IPS-18a (cell line): ENCODE measurements at regions not wholly inside any gene's neighbourhood (a gene's known extent, or its start where the extent isn't known, plus 50 kb on each side); places are given as distances from the start of the nearest gene placed in this dataset.

Experiments
- H3K27ac ChIP-seq: one replicate; pipeline ENCODE4 v1.5.1; 2013; ENCODE audit warnings: low read length
- H3K27me3 ChIP-seq: one replicate; pipeline ENCODE4 v1.6.1; 2013; ENCODE audit warnings: mild to moderate bottlenecking, low read length; ENCODE audit not compliant: control insufficient read depth, insufficient read depth
- H3K36me3 ChIP-seq: one replicate; pipeline ENCODE4 v1.6.1; 2013; ENCODE audit warnings: low read depth, low read length; ENCODE audit not compliant: control insufficient read depth
- H3K4me1 ChIP-seq: one replicate; pipeline ENCODE4 v1.6.1; 2013; ENCODE audit warnings: low read depth, low read length; ENCODE audit not compliant: control insufficient read depth
- H3K4me3 ChIP-seq: one replicate; pipeline ENCODE4 v1.5.1; 2013; ENCODE audit warnings: low read length
- H3K9ac ChIP-seq: one replicate; pipeline ENCODE4 v1.6.1; 2013; ENCODE audit warnings: mild to moderate bottlenecking, low read length, moderate library complexity
- H3K9me3 ChIP-seq: one replicate; pipeline ENCODE4 v1.6.1; 2013; ENCODE audit warnings: low read depth, low read length; ENCODE audit not compliant: control insufficient read depth

DNA sequence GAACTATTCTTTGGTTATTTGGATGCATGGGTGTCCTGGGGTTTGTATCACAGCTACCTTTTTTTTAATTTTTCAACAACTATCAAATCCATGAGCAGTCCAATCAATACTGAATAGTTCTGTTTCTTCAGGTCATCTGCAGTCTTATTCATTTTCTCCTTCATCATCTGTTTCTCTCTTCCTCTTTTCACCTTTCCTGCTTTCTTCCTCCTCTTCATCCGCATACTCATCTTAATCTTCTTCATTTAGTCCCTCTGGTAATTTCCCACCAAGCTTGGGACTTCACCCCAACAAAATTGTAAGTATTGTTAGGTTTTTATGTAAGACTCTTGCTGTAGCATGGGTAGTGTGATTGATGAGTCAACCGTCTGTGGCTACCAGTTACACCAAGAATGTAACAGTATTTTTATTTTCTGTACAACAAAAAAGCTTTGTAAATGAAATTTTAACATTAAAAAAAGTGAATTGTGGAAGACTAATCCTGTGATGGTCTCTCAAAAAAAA, 184.1 kb upstream of the RNPC3 start:
- Histone ChIP-seq H3K27me3 (no peaks in the 10 kb centered on the region), H3K36me3 (no peaks in the 10 kb centered on the region), H3K4me3 (no peak overlapping the region)

DNA sequence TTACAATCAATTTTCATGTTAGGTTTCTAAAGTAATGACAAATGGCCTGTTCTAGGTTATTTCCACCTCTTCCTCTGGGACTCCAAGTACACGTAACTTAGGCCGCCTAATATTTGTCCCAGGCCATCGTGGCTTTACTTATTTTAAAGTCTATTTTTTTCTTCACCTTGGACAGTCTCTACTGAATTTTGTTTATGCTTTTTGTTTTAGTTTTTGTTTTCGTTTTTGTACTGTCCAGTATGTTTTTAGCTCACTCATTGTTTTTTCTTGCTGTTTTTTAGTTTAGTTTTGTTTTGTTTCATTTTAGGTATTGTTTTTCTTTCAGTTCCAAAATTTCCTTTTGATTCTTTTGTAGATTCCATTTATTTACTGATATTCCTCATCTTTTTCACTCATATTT, 187.7 kb upstream of the RNPC3 start:
- no peaks in the 10 kb centered on the region for H3K36me3 ChIP-seq
- H3K27ac ChIP-seq, result no peak overlapping the region
- H3K9me3 ChIP-seq, result no peaks in the 10 kb centered on the region
- no peak overlapping the region for H3K9ac ChIP-seq
- H3K27me3 ChIP-seq, result no peaks in the 10 kb centered on the region
- no peak overlapping the region for H3K4me3 ChIP-seq
- H3K4me1 ChIP-seq, result no peaks in the 10 kb centered on the region

More for the DNA sequence above, 184.1 kb upstream of the RNPC3 start:
- Histone ChIP-seq H3K27ac (no peak overlapping the region), H3K9ac (no peak overlapping the region), H3K4me1 (no peaks in the 10 kb centered on the region), H3K9me3 (no peaks in the 10 kb centered on the region)

DNA sequence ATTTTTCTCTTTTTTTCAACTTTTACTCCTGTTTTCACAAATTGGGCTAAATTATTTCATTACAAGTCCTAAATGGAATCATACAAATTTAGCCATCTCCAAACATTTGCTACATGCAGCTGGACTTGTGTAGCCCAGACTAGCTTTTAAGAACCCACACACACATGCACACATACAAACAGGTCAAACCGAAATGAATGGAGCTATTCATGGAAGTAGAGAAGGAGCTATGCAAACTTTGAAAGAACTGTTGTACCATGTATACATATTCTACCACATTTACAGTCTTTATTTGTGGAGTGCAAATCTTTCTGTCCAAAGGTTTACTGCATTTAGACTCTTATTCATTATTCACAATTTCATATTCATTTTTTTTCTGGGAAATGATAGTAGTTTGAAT, 189.1 kb upstream of the RNPC3 start:
- Histone ChIP-seq H3K9ac (no peak overlapping the region), H3K27ac (no peak overlapping the region), H3K36me3 (no peaks in the 10 kb centered on the region), H3K4me3 (no peak overlapping the region), H3K27me3 (no peaks in the 10 kb centered on the region), H3K4me1 (no peaks in the 10 kb centered on the region), H3K9me3 (no peaks in the 10 kb centered on the region)

DNA sequence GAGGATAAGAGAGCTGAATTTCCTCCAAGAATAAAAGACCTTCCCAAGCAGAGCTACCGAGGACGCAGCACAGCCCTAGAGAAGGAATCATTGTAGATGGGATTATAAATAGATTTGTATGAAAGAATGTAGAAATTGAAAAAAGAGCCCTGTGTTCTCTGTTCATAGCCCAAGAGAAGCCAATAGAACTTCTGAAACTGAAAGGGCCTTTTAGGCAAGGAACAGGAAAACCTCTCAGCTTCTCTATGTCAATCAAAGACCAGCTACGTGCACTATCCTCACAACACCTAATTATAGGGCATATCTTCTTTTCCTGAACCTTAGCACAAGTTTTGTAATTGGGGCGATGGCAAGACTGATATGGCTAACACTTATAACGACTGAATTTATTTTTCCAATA, 192.4 kb upstream of the RNPC3 start:
- H3K4me1 ChIP-seq, result no peaks in the 10 kb centered on the region
- H3K9ac ChIP-seq, result no peak overlapping the region
- H3K36me3 ChIP-seq, result no peaks in the 10 kb centered on the region
- no peak overlapping the region for H3K4me3 ChIP-seq
- no peak overlapping the region for H3K27ac ChIP-seq
- H3K9me3 ChIP-seq, result no peaks in the 10 kb centered on the region
- H3K27me3 ChIP-seq, result no peaks in the 10 kb centered on the region

DNA sequence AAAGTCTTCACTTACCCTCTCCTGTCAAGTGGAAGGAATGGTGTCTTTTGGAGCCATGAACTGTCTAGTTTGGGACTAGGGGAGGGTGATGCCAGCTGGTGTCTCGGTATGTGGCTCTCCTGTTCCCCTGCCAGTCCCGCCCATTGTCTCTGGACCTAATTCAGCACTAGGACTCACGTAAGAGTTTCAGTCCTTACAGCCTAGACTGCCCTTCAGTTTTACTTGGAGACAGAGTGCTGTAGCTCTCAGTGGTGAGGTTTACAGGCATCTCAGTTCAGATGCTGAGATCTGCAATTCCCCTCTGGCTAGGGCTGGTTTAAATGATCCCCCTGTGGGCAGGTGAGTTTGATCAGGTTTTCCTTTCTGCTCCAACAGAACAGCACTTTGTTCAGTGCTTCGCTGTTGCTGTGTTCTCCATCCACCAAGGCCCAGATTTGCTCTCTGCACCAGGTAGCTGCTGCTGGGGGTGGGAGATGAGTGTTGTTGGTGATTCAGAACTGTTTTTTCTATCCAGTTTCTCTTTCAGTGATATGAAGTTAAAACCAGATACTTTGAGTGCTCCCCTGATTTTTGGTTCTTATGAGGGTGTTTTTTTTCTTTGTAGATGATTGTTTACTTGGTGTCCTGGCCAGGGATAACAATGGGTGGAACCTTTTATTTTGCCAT, 198.3 kb upstream of the RNPC3 start:
- H3K9me3 ChIP-seq, result no peaks in the 10 kb centered on the region
- no peaks in the 10 kb centered on the region for H3K4me1 ChIP-seq
- H3K36me3 ChIP-seq, result no peaks in the 10 kb centered on the region
- H3K27ac ChIP-seq, result no peak overlapping the region
- no peak overlapping the region for H3K4me3 ChIP-seq
- no peaks in the 10 kb centered on the region for H3K27me3 ChIP-seq
- no peak overlapping the region for H3K9ac ChIP-seq

DNA sequence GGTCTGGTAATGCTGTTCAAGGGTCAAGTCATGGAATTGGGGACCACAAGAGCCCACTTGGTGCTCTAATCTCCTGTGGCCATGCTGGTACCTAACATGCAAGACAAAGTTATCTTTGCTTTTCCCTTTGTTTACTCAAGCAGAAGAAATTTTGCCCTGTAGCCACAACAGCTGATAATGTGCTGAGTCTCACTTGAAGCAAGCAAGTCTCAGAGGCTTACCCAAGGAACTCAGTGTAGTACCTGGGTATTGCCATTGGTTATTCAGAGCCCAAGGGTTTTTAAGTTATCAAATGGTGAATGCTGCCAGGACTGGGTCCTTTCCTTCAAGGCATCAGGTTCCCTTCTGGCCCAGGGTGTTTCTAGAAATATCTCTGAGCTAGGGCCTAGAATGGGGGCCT, 198.9 kb upstream of the RNPC3 start:
- Histone ChIP-seq H3K4me3 (no peak overlapping the region), H3K36me3 (no peaks in the 10 kb centered on the region), H3K27me3 (no peaks in the 10 kb centered on the region), H3K9me3 (no peaks in the 10 kb centered on the region), H3K9ac (no peak overlapping the region), H3K4me1 (no peaks in the 10 kb centered on the region), H3K27ac (no peak overlapping the region)

DNA sequence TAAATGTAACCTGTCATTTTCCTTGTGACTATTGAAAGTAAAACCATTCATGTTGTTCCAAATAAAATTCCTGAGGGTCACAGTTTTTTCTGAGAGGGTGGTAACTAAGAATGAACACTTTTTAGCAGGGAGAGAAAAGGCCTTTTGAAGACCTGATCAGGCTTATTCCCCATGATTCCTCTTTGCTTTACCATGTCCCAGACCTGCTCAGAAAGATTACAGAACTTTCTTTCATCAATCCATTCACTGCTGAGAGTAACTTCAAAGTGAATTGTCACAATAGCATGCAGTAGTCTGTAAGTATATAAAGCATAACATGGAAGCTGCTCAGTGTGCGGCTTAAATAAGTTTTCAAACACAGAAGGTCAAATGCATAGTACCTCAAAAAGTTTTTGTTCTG, 201.5 kb upstream of the COL11A1 start:
- Histone ChIP-seq H3K4me3 (no peak overlapping the region), H3K27ac (no peak overlapping the region), H3K9ac (no peak overlapping the region), H3K36me3 (no peaks in the 10 kb centered on the region), H3K9me3 (no peaks in the 10 kb centered on the region), H3K27me3 (no peaks in the 10 kb centered on the region), H3K4me1 (no peaks in the 10 kb centered on the region)

DNA sequence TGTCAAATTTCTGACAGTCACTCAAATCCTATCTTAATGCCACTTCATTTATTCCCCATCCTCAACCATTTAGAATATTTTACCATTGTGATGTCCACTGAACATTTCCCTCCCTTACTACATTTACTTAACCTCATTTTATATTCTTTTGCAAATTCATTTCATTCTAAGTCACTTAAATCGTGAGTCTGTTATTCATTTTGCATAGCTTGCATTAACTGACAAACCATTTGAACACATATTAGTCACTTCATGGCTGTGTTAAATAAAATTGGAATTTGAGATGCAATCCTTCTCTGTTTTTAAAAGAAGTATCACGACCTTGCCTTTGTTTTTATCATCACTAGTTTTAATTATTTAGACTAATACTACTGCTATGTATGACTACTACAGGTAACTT, 199.4 kb upstream of the COL11A1 start:
- no peak overlapping the region for H3K9ac ChIP-seq
- no peaks in the 10 kb centered on the region for H3K9me3 ChIP-seq
- H3K27ac ChIP-seq, result no peak overlapping the region
- no peaks in the 10 kb centered on the region for H3K27me3 ChIP-seq
- H3K4me1 ChIP-seq, result no peaks in the 10 kb centered on the region
- H3K36me3 ChIP-seq, result no peaks in the 10 kb centered on the region
- no peak overlapping the region for H3K4me3 ChIP-seq

DNA sequence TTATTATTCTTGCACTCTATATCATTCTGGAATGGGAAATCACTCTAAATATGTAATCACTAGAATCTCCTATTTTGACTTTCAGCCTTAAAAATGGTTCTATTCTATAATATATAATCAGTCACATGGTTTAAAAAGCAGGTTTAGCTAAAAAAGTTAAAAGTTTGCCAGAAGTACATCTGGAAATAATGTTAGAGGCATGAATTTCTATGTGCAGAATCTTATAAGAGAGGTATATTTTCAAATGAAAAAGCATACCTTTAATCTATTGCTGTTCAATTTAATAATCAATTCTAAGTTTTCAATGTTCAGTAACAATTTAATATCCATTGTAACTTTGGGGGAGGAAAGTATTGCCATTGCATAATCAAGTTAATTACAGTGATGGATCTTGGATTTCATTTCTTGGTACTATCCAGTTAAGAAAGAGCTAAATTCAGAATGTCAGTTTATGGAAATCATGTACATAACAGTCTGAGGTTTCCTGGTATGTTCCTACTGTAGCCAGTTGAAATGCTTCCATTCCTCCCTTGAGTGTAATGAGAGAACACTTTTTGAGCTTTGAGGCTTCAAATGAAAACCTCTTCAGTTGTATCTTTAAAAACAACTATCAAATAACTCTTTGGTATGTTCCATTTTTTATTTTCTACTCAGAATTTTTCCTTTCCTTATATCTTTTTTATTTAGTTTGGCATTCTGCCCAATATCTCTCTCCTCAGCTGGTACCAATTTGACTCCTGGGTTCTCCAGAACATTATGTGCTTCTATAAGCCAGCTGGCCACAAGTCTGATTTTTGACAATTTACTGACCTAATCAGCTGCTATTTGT, 175.7 kb upstream of the COL11A1 start:
- no peak overlapping the region for H3K27ac ChIP-seq

DNA sequence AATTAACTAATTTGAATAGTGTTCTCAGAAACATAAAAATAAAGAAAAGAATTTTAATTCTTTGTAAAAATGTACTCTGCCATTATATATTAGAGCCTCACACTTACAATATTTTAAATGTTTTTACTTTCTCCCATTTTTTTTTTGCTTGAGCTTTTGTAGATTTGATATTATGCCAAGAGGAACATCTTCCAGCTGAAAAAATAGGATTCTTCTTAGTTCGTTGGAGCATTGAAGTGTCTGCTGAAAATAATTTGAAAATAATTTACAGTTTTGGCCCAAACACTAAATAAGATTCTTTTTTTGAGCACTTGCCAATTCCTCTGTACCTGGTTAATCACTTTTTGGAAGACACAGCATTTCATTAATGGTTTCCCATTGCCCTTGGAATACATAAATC, 175.0 kb upstream of the COL11A1 start:
- Histone ChIP-seq H3K9ac (no peak overlapping the region), H3K27me3 (no peaks in the 10 kb centered on the region), H3K9me3 (no peaks in the 10 kb centered on the region), H3K27ac (no peak overlapping the region), H3K4me1 (no peaks in the 10 kb centered on the region), H3K36me3 (no peaks in the 10 kb centered on the region), H3K4me3 (no peak overlapping the region)

More for the DNA sequence above, 175.7 kb upstream of the COL11A1 start:
- Histone ChIP-seq H3K9ac (no peak overlapping the region), H3K27me3 (no peaks in the 10 kb centered on the region), H3K9me3 (no peaks in the 10 kb centered on the region), H3K36me3 (no peaks in the 10 kb centered on the region), H3K4me1 (no peaks in the 10 kb centered on the region), H3K4me3 (no peak overlapping the region)

DNA sequence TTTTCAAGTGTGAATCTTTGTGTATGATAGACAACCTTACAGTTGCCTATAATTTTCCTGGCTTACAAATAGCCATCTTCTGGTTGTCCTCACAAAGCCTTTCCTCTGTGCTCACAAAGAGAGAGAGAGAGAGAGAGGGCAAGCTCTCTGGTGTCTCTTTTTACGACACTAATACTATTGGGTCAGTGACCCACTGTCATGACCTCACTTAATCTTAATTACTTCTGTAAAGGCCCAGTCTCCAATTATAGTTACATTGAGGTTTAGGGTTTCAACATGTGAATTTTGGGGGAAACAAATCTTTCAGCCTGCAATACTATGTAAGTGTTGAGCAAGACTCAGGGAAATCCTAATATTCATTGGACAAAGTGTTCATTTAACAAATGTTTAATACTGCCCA, 167.4 kb upstream of the COL11A1 start:
- Histone ChIP-seq H3K4me3 (no peak overlapping the region), H3K4me1 (no peaks in the 10 kb centered on the region), H3K9me3 (no peaks in the 10 kb centered on the region), H3K27ac (no peak overlapping the region), H3K27me3 (no peaks in the 10 kb centered on the region), H3K36me3 (no peaks in the 10 kb centered on the region), H3K9ac (no peak overlapping the region)

DNA sequence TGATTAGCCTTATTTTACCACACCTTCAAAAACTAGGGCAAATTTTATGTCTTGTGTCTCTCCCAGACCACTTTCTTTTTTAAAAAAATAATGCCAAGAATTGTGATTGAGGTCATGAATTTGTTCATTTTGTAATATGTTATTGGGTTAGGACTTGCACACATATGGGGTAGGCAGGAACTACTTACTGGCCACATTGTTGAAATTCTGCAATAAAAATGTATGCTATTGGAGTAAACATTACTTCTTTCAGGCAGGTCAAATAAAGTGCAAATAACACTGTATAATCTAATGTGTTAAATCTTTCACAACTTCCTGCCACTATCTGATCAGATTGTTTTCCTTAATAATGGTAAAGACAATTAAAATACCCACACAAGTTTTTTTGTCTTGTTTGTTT, 166.6 kb upstream of the COL11A1 start:
- Histone ChIP-seq H3K4me3 (no peak overlapping the region), H3K9me3 (no peaks in the 10 kb centered on the region), H3K27me3 (no peaks in the 10 kb centered on the region), H3K4me1 (no peaks in the 10 kb centered on the region), H3K9ac (no peak overlapping the region), H3K36me3 (no peaks in the 10 kb centered on the region), H3K27ac (no peak overlapping the region)
